H1 (cell line): ENCODE measurements at regions not wholly inside any gene's neighbourhood (a gene's known extent, or its start where the extent isn't known, plus 50 kb on each side); places are given as distances from the start of the nearest gene placed in this dataset.

Experiments used
- CTCF ChIA-PET: fragments of 300-600 bp; sonication (Branson Sonifier 250); formaldehyde crosslinking; loops from one replicate; lab custom pipeline; 2021; ENCODE audit not compliant: partially characterized antibody; lab: Charles Lee
- POLR2A ChIA-PET: fragments of 300-600 bp; sonication (Branson Sonifier 250); formaldehyde crosslinking; loops from one replicate; lab custom pipeline; 2021; ENCODE audit warnings: inconsistent platforms; ENCODE audit not compliant: partially characterized antibody; lab: Charles Lee
- DNase-seq, 2 experiments: peaks; one replicate each; pipeline versions ENCODE4 v3.0.0 to v3.0.0-alpha.2; 2010 to 2022; ENCODE audit warnings: low spot score in 2 of 2, low read depth in 1 of 2, mixed read lengths in 1 of 2
- FAIRE-seq: peaks from 2 replicates; lab custom pipeline; 2011; peaks lifted over from hg19 to GRCh38; lab: Jason Lieb, UNC
- H2AFZ ChIP-seq: 2 replicates; pipeline ENCODE4 v1.8.1; 2012; ENCODE audit warnings: low read length, inconsistent platforms
- H2AK5ac ChIP-seq: 2 replicates; pipeline ENCODE4 v1.6.1; 2013; ENCODE audit warnings: low read depth, low read length
- H2BK120ac ChIP-seq: replicated peaks from 2 replicates; pipeline ENCODE3; 2013; ENCODE audit warnings: low read depth, low read length, inconsistent platforms
- H2BK12ac ChIP-seq: 2 replicates; pipeline ENCODE4 v1.6.1; 2013; ENCODE audit warnings: low read depth, low read length
- H2BK15ac ChIP-seq: 2 replicates; pipeline ENCODE4 v1.6.1; 2013; ENCODE audit warnings: low read length
- H2BK20ac ChIP-seq: 2 replicates; pipeline ENCODE4 v1.6.1; 2013; ENCODE audit warnings: low read length
- H2BK5ac ChIP-seq: 2 replicates; pipeline ENCODE4 v1.6.1; 2013; ENCODE audit warnings: low read depth, low read length
- H3K14ac ChIP-seq: 2 replicates; pipeline ENCODE4 v1.6.1; 2013; ENCODE audit warnings: inconsistent platforms; ENCODE audit not compliant: insufficient read length
- H3K18ac ChIP-seq: 2 replicates; pipeline ENCODE4 v1.6.1; 2013; ENCODE audit warnings: low read length; ENCODE audit errors: extremely low read depth
- H3K23ac ChIP-seq: 2 replicates; pipeline ENCODE4 v1.6.1; 2013; ENCODE audit warnings: inconsistent platforms; ENCODE audit not compliant: insufficient read length
- H3K23me2 ChIP-seq: 2 replicates; pipeline ENCODE4 v1.6.1; 2013; ENCODE audit warnings: low read depth, low read length
- H3K27ac ChIP-seq: 2 replicates; pipeline ENCODE4 v1.6.1; 2011; ENCODE audit warnings: low read depth, low read length, inconsistent platforms
- H3K27me3 ChIP-seq, 4 experiments: replicated peaks in 1 of 4; 1 replicate in 1 of 4; 2 replicates in 3 of 4; pipeline versions ENCODE4 v1.6.1 to v1.8.1; 2011 to 2013; ENCODE audit warnings: low read length in 3 of 4, mild to moderate bottlenecking in 3 of 4, inconsistent platforms in 2 of 4, mixed read lengths in 2 of 4, moderate library complexity in 1 of 4; ENCODE audit not compliant: control insufficient read depth in 3 of 4, insufficient read depth in 3 of 4; ENCODE audit errors: extremely low read depth in 1 of 4
- H3K36me3 ChIP-seq, 4 experiments: 2 replicates each; pipeline versions ENCODE4 v1.6.1 to v1.8.1; 2011 to 2013; ENCODE audit warnings: mild to moderate bottlenecking in 4 of 4, low read length in 3 of 4, moderate library complexity in 2 of 4, control low read depth in 1 of 4, inconsistent platforms in 1 of 4; ENCODE audit not compliant: insufficient read depth in 4 of 4, control insufficient read depth in 2 of 4
- H3K4ac ChIP-seq: replicated peaks from 2 replicates; pipeline ENCODE3; 2013; ENCODE audit warnings: low read length, low read depth, mixed read lengths, inconsistent platforms; ENCODE audit not compliant: insufficient read length
- H3K4me1 ChIP-seq, 4 experiments: replicated peaks in 1 of 4; 1 replicate in 1 of 4; 2 replicates in 3 of 4; pipeline versions ENCODE4 v1.6.1 to v1.8.1; 2011 to 2013; ENCODE audit warnings: low read length in 3 of 4, inconsistent platforms in 2 of 4, mixed read lengths in 1 of 4; ENCODE audit not compliant: insufficient read depth in 4 of 4, control insufficient read depth in 3 of 4
- H3K4me2 ChIP-seq, 2 experiments: 2 replicates each; pipeline versions ENCODE4 v1.6.1 to v1.8.1; 2011 to 2013; ENCODE audit warnings: low read depth in 2 of 2, low read length in 2 of 2, control low read depth in 1 of 2, inconsistent platforms in 1 of 2, mild to moderate bottlenecking in 1 of 2; ENCODE audit not compliant: insufficient read depth in 1 of 2
- H3K4me3 ChIP-seq, 4 experiments: fragments of 200-600, 300-600 bp in 1 of 4; sonication (generic), shearing (Covaris generic), sonication (Bioruptor Twin) in 1 of 4; 2 replicates each; pipeline versions ENCODE4 v1.5.1 to v1.8.1; 2011 to 2016; ENCODE audit warnings: low read length in 4 of 4, low read depth in 3 of 4, control low read depth in 2 of 4, inconsistent platforms in 2 of 4, mild to moderate bottlenecking in 2 of 4, mixed read lengths in 1 of 4, moderate library complexity in 1 of 4; ENCODE audit not compliant: insufficient read depth in 2 of 4; ENCODE audit errors: extremely low read depth in 1 of 4
- H3K56ac ChIP-seq: replicated peaks from 2 replicates; pipeline ENCODE3; 2013; ENCODE audit warnings: low read depth, mild to moderate bottlenecking, mixed read lengths, low read length, inconsistent platforms; ENCODE audit not compliant: insufficient read length
- H3K79me1 ChIP-seq: 2 replicates; pipeline ENCODE4 v1.6.1; 2013; ENCODE audit warnings: low read depth, low read length, control low read depth
- H3K79me2 ChIP-seq, 2 experiments: 2 replicates each; pipeline versions ENCODE4 v1.6.1 to v1.8.1; 2012 to 2013; ENCODE audit warnings: low read length in 2 of 2, mild to moderate bottlenecking in 2 of 2, inconsistent platforms in 1 of 2; ENCODE audit not compliant: insufficient read depth in 2 of 2, control insufficient read depth in 1 of 2
- H3K9ac ChIP-seq, 4 experiments: replicated peaks in 1 of 4; 1 replicate in 1 of 4; 2 replicates in 3 of 4; pipeline versions ENCODE4 v1.6.1 to v1.8.1; 2011 to 2013; ENCODE audit warnings: low read depth in 3 of 4, low read length in 3 of 4, control low read depth in 2 of 4, mild to moderate bottlenecking in 2 of 4, moderate library complexity in 2 of 4, inconsistent platforms in 1 of 4; ENCODE audit errors: extremely low read depth in 1 of 4
- H3K9me3 ChIP-seq, 2 experiments: 2 replicates each; pipeline versions ENCODE4 v1.6.1 to v1.8.1; 2012 to 2013; ENCODE audit warnings: mild to moderate bottlenecking in 2 of 2, moderate library complexity in 2 of 2, control low read depth in 1 of 2, inconsistent platforms in 1 of 2, low read depth in 1 of 2, low read length in 1 of 2, mixed read lengths in 1 of 2; ENCODE audit not compliant: insufficient read depth in 2 of 2
- H4K20me1 ChIP-seq, 2 experiments: replicated peaks in 1 of 2; 2 replicates each; pipeline versions ENCODE3 to v1.8.1; 2011 to 2013; ENCODE audit warnings: inconsistent platforms in 2 of 2, low read length in 2 of 2, mild to moderate bottlenecking in 1 of 2; ENCODE audit not compliant: insufficient read depth in 2 of 2, control insufficient read depth in 1 of 2
- H4K5ac ChIP-seq: 2 replicates; pipeline ENCODE4 v1.6.1; 2013; ENCODE audit warnings: low read length, low read depth, mixed read lengths, inconsistent platforms; ENCODE audit not compliant: insufficient read length
- H4K8ac ChIP-seq: 2 replicates; pipeline ENCODE4 v1.8.0; 2013; ENCODE audit warnings: mild to moderate bottlenecking, moderate library complexity, low read length, inconsistent platforms; ENCODE audit not compliant: insufficient read depth; ENCODE audit errors: extremely low read depth
- H4K91ac ChIP-seq: replicated peaks from 2 replicates; pipeline ENCODE3; 2013; ENCODE audit warnings: low read length, mixed read lengths, inconsistent platforms; ENCODE audit not compliant: insufficient read length
- ATF2 ChIP-seq: IDR thresholded peaks from 2 replicates; pipeline ENCODE4 v1.6.1; 2012; ENCODE audit warnings: low read length, inconsistent platforms
- CHD1 ChIP-seq: IDR thresholded peaks from 2 replicates; pipeline ENCODE4 v1.6.1; 2012; ENCODE audit warnings: low read depth, low read length, improper control_type of control experiment
- CTBP2 ChIP-seq: IDR thresholded peaks from 2 replicates; pipeline ENCODE4 v1.7.0; 2011; ENCODE audit warnings: borderline replicate concordance, mild to moderate bottlenecking, moderate library complexity, mixed read lengths, low read length; ENCODE audit not compliant: insufficient read depth, insufficient read length
- EP300 ChIP-seq, 2 experiments: IDR thresholded peaks; 1 replicate in 1 of 2; 2 replicates in 1 of 2; pipeline ENCODE4 v1.6.1; 2011 to 2012; ENCODE audit warnings: low read depth in 2 of 2, low read length in 2 of 2, mild to moderate bottlenecking in 2 of 2, borderline replicate concordance in 1 of 2, inconsistent platforms in 1 of 2, moderate library complexity in 1 of 2
- GTF2F1 ChIP-seq: IDR thresholded peaks from 2 replicates; pipeline ENCODE4 v1.6.1; 2012; ENCODE audit warnings: low read depth, low read length, improper control_type of control experiment, borderline replicate concordance
- KDM1A ChIP-seq: fragments of 200-600, 300-600 bp; sonication (generic); IDR thresholded peaks from 2 replicates; pipeline ENCODE4 v1.7.1; 2016; ENCODE audit warnings: mild to moderate bottlenecking, low read length, borderline replicate concordance
- RFX5 ChIP-seq: IDR thresholded peaks from 2 replicates; pipeline ENCODE4 v1.6.1; 2011; ENCODE audit warnings: low read depth, low read length, improper control_type of control experiment, borderline replicate concordance
- RXRA ChIP-seq: IDR thresholded peaks from 2 replicates; pipeline ENCODE4 v1.6.1; 2011; ENCODE audit warnings: low read depth, mild to moderate bottlenecking, low read length, moderate library complexity; ENCODE audit not compliant: insufficient read depth
- SP2 ChIP-seq: IDR thresholded peaks from 2 replicates; pipeline ENCODE4 v1.6.1; 2012; ENCODE audit warnings: mild to moderate bottlenecking, low read length, inconsistent platforms
- SUZ12 ChIP-seq: fragments of 200-600 bp; sonication (generic); IDR thresholded peaks from 2 replicates; pipeline ENCODE4 v1.6.1; 2012; ENCODE audit warnings: mild to moderate bottlenecking, inconsistent platforms, low read length, moderate library complexity, mixed read lengths
- USF2 ChIP-seq: IDR thresholded peaks from 2 replicates; pipeline ENCODE4 v1.6.1; 2011; ENCODE audit warnings: low read length, improper control_type of control experiment
- WGBS, 2 experiments: shearing (Covaris generic) in 1 of 2; methylation state at CpG; one replicate each; pipeline versions ENCODE4 v1.1.6 to v1.1.7; 2013 to 2015; ENCODE audit warnings: low lambda C conversion rate in 2 of 2, mixed read lengths in 2 of 2, inconsistent platforms in 1 of 2, low coverage in 1 of 2, missing lambda C conversion rate in 1 of 2; ENCODE audit not compliant: insufficient replicate concordance in 2 of 2, insufficient coverage in 1 of 2, insufficient read length in 1 of 2; ENCODE audit errors: extremely low coverage in 1 of 2, missing lambda C conversion rate in 1 of 2; 5-methylcytosine and 5-hydroxymethylcytosine counted together

GRCh38 chr4:108431986-108432385 lies 188.4 kb upstream of the RPL34 start:
- no peak overlapping the region for H3K4me2 ChIP-seq
- no peaks in the 10 kb centered on the region for H3K79me1 ChIP-seq
- DNase-seq (no peak), FAIRE-seq (no peak)
- H2AFZ ChIP-seq, result no peak overlapping the region
- H3K14ac ChIP-seq, result no peak overlapping the region
- no peak overlapping the region for H4K91ac ChIP-seq
- H3K23me2 ChIP-seq, result no peaks in the 10 kb centered on the region
- no peak overlapping the region for H3K27ac ChIP-seq
- no peaks in the 10 kb centered on the region; a peak in 1 of 4 replicates for H3K9me3 ChIP-seq
- H3K27me3 ChIP-seq, result no peaks in the 10 kb centered on the region
- ChIA-PET CTCF (interaction anchor here (0.7 kb wide), 1 partner anchor 385 kb away, joined by 3 read pairs; no protein-coding TSS in a partner anchor), POLR2A (interaction anchor here (0.6 to 1.0 kb wide), 2 partner anchors 396 to 400 kb away, joined by 3 read pairs; no protein-coding TSS in a partner anchor)
- H3K4me1 ChIP-seq, result no peaks in the 10 kb centered on the region
- H2BK12ac ChIP-seq, result no peak overlapping the region
- H3K79me2 ChIP-seq, result no peaks in the 10 kb centered on the region
- H3K23ac ChIP-seq, result no peak overlapping the region
- no peak overlapping the region for H2BK20ac ChIP-seq
- 86% methylated on average over 1 of the region's 1 CpG; no CpG with 5 or more reads in 1 of the 2 experiments for WGBS, 2 experiments
- no peak overlapping the region for H2BK5ac ChIP-seq
- no peak overlapping the region for H3K18ac ChIP-seq
- no peak overlapping the region for H3K4me3 ChIP-seq
- no peak overlapping the region for H4K5ac ChIP-seq
- no peaks in the 10 kb centered on the region for H4K20me1 ChIP-seq
- no peak overlapping the region for H2AK5ac ChIP-seq
- no peak overlapping the region for H3K4ac ChIP-seq
- no peak overlapping the region for H3K56ac ChIP-seq
- no peak overlapping the region for H2BK15ac ChIP-seq
- H2BK120ac ChIP-seq, result no peak overlapping the region
- H4K8ac ChIP-seq, result no peak overlapping the region
- no peak overlapping the region for H3K9ac ChIP-seq
- H3K36me3 ChIP-seq, result no peaks in the 10 kb centered on the region
- TF ChIP-seq CTBP2 (no peak), USF2 (no peak), SUZ12 (no peak), EP300 (IDR thresholded peaks at IDR 0.05; ENCODE audit: borderline replicate concordance in 1 of 2, low read depth in 2 of 2, low read length in 2 of 2) (no peak), SP2 (no peak), RXRA (no peak), CHD1 (no peak), RFX5 (no peak), KDM1A (no peak), ATF2 (no peak), GTF2F1 (no peak)
